ENCODE measurements at regions not wholly inside any gene's neighbourhood (a gene's known extent, or its start where the extent isn't known, plus 50 kb on each side); places are given as distances from the start of the nearest gene placed in this dataset.

- no peak for TF ChIP-seq CTCF (IDR thresholded peaks at IDR 0.05)
- TF ChIP-seq ZFX (IDR thresholded peaks at IDR 0.05; ENCODE audit: borderline replicate concordance), result no peak
These were observed 890.9 kb upstream of the POT1 start for GRCh38 chr7:125820495-125820894.
